ENCODE measurements at regions not wholly inside any gene's neighbourhood (a gene's known extent, or its start where the extent isn't known, plus 50 kb on each side); places are given as distances from the start of the nearest gene placed in this dataset.

DNA sequence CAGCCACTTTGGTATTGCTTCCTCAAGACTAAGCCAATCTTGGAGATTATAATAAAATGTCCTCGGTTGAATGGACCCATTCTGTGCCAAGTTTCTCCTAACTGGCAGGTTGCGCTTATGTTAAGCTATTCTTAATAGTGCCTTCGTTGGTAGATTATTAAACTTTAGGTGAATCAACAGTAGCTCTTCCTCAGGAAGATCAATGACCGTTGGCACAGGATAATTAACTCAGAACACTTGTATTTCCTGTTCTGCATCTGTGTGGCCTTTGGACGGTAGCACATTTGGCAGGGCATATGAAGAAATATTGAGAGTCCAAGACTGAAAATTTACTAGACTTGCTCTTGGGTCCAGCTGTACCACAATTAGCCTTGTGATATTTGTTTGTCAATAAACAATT, 402.9 kb downstream of the MLLT3 start:
- no peaks in the 10 kb centered on the region for H3K36me3 ChIP-seq (ENCODE audit: insufficient read depth, low read length)
- no peak overlapping the region for H3K9ac ChIP-seq (ENCODE audit: low read depth, low read length)
- no peak overlapping the region for H3K27ac ChIP-seq (ENCODE audit: low read depth, low read length)
- 0 out of 2 replicates have a peak, but pooled peaks cover 6% of the 10 kb centered on the region for H3K4me1 ChIP-seq (ENCODE audit: insufficient read depth, low read length)
- H3K9me3 ChIP-seq (ENCODE audit: insufficient read depth, low read depth, low read length), result no peaks in the 10 kb centered on the region
- H3K27me3 ChIP-seq (ENCODE audit: insufficient read depth, low read length), result no peaks in the 10 kb centered on the region
- H3K4me3 ChIP-seq (ENCODE audit: low read length), result no peak overlapping the region
- WGBS, result 93% methylated on average over 5 of the region's 5 CpGs

DNA sequence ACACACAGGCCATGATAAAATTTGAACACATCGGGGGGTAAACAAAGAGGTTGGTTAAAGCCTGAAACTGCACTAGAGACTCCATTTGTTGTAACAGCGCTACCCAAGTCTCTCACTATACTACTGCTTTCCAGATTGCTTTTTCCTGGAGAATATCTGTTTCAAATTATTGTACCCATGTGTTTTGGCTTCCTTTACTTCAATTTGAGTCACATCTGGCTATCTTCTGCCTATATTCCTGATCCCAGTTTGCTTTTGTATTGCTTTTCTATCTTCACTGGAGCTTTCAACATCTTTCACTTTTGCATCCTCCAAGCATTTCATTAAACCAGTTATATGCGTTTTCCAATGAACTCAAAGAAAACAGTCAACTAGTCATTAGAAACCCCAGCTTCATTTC, 404.7 kb downstream of the MLLT3 start:
- Histone ChIP-seq H3K36me3 (ENCODE audit: insufficient read depth, low read length) (no peaks in the 10 kb centered on the region), H3K9me3 (ENCODE audit: insufficient read depth, low read depth, low read length) (no peaks in the 10 kb centered on the region), H3K4me1 (ENCODE audit: insufficient read depth, low read length) (0 out of 2 replicates have a peak, but pooled peaks cover 3% of the 10 kb centered on the region), H3K27me3 (ENCODE audit: insufficient read depth, low read length) (no peaks in the 10 kb centered on the region), H3K27ac (ENCODE audit: low read depth, low read length) (no peak overlapping the region), H3K9ac (ENCODE audit: low read depth, low read length) (no peak overlapping the region), H3K4me3 (ENCODE audit: low read length) (no peak overlapping the region)
- 90% methylated on average over 3 of the region's 3 CpGs for WGBS

DNA sequence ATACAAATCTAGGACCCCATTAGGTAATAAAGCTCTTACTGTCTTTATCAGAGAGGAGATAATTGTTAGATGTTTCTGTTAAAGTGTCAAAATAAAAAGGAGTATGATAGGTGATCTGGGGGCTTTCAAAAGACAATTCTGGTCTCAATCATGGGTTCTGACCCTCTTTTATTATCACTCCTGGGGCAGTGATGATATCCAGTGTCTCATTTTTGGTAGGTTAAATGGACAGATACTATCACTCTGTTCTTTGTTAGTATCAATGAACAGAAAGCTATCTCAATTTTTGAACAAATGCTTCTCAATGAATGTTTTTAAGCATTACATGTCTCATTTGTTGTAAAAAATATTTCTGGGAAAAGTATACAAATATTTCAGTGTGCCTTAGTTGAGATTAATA, 405.9 kb downstream of the MLLT3 start:
- Histone ChIP-seq H3K4me1 (ENCODE audit: insufficient read depth, low read length) (no peaks in the 10 kb centered on the region), H3K4me3 (ENCODE audit: low read length) (no peak overlapping the region), H3K9me3 (ENCODE audit: insufficient read depth, low read depth, low read length) (no peaks in the 10 kb centered on the region), H3K27ac (ENCODE audit: low read depth, low read length) (no peak overlapping the region), H3K36me3 (ENCODE audit: insufficient read depth, low read length) (no peaks in the 10 kb centered on the region), H3K27me3 (ENCODE audit: insufficient read depth, low read length) (no peaks in the 10 kb centered on the region), H3K9ac (ENCODE audit: low read depth, low read length) (no peak overlapping the region)

GRCh38 chr9:20215552-20215951, 406.7 kb downstream of the MLLT3 start:
- no peaks in the 10 kb centered on the region for H3K4me1 ChIP-seq (ENCODE audit: insufficient read depth, low read length)
- no peaks in the 10 kb centered on the region for H3K36me3 ChIP-seq (ENCODE audit: insufficient read depth, low read length)
- H3K9ac ChIP-seq (ENCODE audit: low read depth, low read length), result no peak overlapping the region
- no peak overlapping the region for H3K4me3 ChIP-seq (ENCODE audit: low read length)
- no peaks in the 10 kb centered on the region for H3K9me3 ChIP-seq (ENCODE audit: insufficient read depth, low read depth, low read length)
- H3K27me3 ChIP-seq (ENCODE audit: insufficient read depth, low read length), result no peaks in the 10 kb centered on the region
- no peak overlapping the region for H3K27ac ChIP-seq (ENCODE audit: low read depth, low read length)
- WGBS, result 92% methylated on average over 2 of the region's 2 CpGs

DNA sequence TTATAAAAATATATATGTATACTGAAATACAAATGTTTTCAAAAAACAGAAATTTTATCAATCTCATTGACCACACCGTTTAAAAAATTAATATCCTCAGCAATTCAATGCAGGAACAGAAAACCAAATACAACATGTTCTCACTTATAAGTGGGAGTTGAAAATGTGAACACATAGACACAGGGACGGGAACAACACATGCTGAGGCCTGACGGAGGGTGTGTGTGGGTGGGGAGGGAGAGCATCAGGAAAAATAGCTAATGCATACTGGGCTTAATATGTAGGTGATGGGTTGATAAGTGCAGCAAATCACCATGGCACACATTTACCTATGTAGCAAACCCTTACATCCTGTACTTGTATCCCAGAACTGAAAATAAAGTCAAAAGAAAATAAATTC, 409.5 kb downstream of the MLLT3 start:
- 91% methylated on average over 2 of the region's 3 CpGs for WGBS
- Histone ChIP-seq H3K4me1 (ENCODE audit: insufficient read depth, low read length) (no peaks in the 10 kb centered on the region), H3K27ac (ENCODE audit: low read depth, low read length) (no peak overlapping the region), H3K36me3 (ENCODE audit: insufficient read depth, low read length) (no peaks in the 10 kb centered on the region), H3K4me3 (ENCODE audit: low read length) (no peak overlapping the region), H3K27me3 (ENCODE audit: insufficient read depth, low read length) (no peaks in the 10 kb centered on the region), H3K9me3 (ENCODE audit: insufficient read depth, low read depth, low read length) (no peaks in the 10 kb centered on the region), H3K9ac (ENCODE audit: low read depth, low read length) (no peak overlapping the region)

DNA sequence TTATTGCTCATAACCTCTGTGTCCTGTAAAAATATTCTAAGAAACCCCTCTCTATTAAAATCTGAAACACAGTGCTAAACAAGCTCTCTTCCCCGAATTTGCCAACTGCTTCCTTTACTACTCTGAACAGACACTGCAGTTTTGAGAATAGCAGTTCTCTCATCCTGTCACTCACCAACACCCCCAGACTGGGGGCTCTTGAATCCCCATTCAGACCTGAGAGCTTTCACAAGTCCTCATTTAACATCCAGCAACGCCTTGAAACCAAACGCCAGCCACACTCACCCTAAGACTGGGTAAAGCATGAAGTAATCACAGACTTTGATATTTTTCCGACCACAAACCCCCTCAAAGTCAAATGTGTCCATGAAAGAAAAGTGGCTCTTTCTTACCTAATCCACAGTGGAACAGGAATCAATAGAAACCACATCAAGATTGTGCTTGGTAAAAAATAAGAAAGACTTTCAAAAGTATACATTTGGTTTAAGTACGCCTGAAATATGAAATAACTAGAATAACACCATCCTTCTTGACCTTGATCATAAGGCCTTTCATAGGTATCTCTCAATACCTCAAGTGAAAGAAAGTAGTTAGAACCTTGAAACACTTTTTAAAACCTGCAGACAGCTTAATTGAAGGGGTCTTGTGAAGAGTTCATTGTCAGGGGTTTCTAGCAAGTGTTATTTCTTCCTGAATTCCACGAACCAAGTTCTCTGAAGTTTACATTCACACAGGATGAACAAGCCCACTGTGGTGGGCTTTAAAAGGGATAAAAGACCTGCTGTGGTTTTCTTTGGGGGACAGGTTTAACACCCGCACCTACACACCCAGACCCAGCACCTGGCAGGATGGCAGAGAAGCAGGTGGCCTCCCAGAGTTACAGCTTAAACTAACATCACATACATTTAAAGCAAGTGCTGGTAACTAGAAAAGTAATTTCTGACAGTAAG, 412.6 kb downstream of the MLLT3 start:
- no peaks in the 10 kb centered on the region for H3K27me3 ChIP-seq (ENCODE audit: insufficient read depth, low read length)
- no peaks in the 10 kb centered on the region for H3K4me1 ChIP-seq (ENCODE audit: insufficient read depth, low read length)
- H3K27ac ChIP-seq (ENCODE audit: low read depth, low read length), result no peak overlapping the region
- H3K9me3 ChIP-seq (ENCODE audit: insufficient read depth, low read depth, low read length), result no peaks in the 10 kb centered on the region
- no peak overlapping the region for H3K9ac ChIP-seq (ENCODE audit: low read depth, low read length)
- WGBS, result 80% methylated on average over 7 of the region's 7 CpGs
- no peak overlapping the region for H3K4me3 ChIP-seq (ENCODE audit: low read length)
- H3K36me3 ChIP-seq (ENCODE audit: insufficient read depth, low read length), result no peaks in the 10 kb centered on the region

- Histone ChIP-seq H3K27me3 (ENCODE audit: insufficient read depth, low read length) (no peaks in the 10 kb centered on the region), H3K9ac (ENCODE audit: low read depth, low read length) (no peak overlapping the region), H3K27ac (ENCODE audit: low read depth, low read length) (no peak overlapping the region), H3K4me3 (ENCODE audit: low read length) (no peak overlapping the region), H3K9me3 (ENCODE audit: insufficient read depth, low read depth, low read length) (no peaks in the 10 kb centered on the region), H3K36me3 (ENCODE audit: insufficient read depth, low read length) (no peaks in the 10 kb centered on the region), H3K4me1 (ENCODE audit: insufficient read depth, low read length) (no peaks in the 10 kb centered on the region)
- WGBS, result 100% methylated on average over 1 of the region's 1 CpG
Measured at GRCh38 chr9:20208961-20209371, 413.3 kb downstream of the MLLT3 start.

DNA sequence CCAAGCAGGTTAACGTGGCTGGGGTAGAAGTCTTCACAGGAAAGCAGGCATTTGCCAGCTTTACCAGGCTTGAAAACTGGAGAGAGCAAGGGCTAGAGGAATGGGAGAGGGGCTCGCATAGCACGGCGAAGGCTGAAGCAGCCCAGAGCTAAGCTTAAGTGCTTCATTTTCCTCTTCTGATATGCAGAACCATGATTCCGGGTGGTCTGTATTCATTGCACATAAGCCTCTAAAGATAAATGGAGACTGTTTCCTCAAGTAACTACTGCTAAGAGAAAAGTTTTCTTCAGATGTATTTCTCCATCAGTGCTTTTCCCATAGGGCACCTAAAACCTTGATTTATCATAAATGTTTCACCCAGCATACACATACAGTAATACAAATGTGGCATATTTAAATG, 414.1 kb downstream of the MLLT3 start:
- Histone ChIP-seq H3K9ac (ENCODE audit: low read depth, low read length) (no peak overlapping the region), H3K27me3 (ENCODE audit: insufficient read depth, low read length) (no peaks in the 10 kb centered on the region), H3K27ac (ENCODE audit: low read depth, low read length) (no peak overlapping the region), H3K9me3 (ENCODE audit: insufficient read depth, low read depth, low read length) (no peaks in the 10 kb centered on the region), H3K4me3 (ENCODE audit: low read length) (no peak overlapping the region), H3K36me3 (ENCODE audit: insufficient read depth, low read length) (no peaks in the 10 kb centered on the region), H3K4me1 (ENCODE audit: insufficient read depth, low read length) (no peaks in the 10 kb centered on the region)
- 83% methylated on average over 5 of the region's 5 CpGs for WGBS

GRCh38 chr9:20207176-20207575, 415.1 kb downstream of the MLLT3 start:
- Histone ChIP-seq H3K27ac (ENCODE audit: low read depth, low read length) (no peak overlapping the region), H3K4me1 (ENCODE audit: insufficient read depth, low read length) (peaks cover 7% of the 10 kb centered on the region), H3K27me3 (ENCODE audit: insufficient read depth, low read length) (no peaks in the 10 kb centered on the region), H3K4me3 (ENCODE audit: low read length) (no peak overlapping the region), H3K9ac (ENCODE audit: low read depth, low read length) (no peak overlapping the region), H3K36me3 (ENCODE audit: insufficient read depth, low read length) (no peaks in the 10 kb centered on the region), H3K9me3 (ENCODE audit: insufficient read depth, low read depth, low read length) (no peaks in the 10 kb centered on the region)
- WGBS, result 86% methylated on average over 1 of the region's 1 CpG

GRCh38 chr9:20205821-20206220, 416.5 kb downstream of the MLLT3 start:
- Histone ChIP-seq H3K9me3 (ENCODE audit: insufficient read depth, low read depth, low read length) (no peaks in the 10 kb centered on the region), H3K9ac (ENCODE audit: low read depth, low read length) (no peak overlapping the region), H3K4me1 (ENCODE audit: insufficient read depth, low read length) (peaks cover 7% of the 10 kb centered on the region), H3K27ac (ENCODE audit: low read depth, low read length) (no peak overlapping the region), H3K36me3 (ENCODE audit: insufficient read depth, low read length) (no peaks in the 10 kb centered on the region), H3K27me3 (ENCODE audit: insufficient read depth, low read length) (no peaks in the 10 kb centered on the region), H3K4me3 (ENCODE audit: low read length) (no peak overlapping the region)
- WGBS, result no CpG with 5 or more reads among the region's 2 CpGs

DNA sequence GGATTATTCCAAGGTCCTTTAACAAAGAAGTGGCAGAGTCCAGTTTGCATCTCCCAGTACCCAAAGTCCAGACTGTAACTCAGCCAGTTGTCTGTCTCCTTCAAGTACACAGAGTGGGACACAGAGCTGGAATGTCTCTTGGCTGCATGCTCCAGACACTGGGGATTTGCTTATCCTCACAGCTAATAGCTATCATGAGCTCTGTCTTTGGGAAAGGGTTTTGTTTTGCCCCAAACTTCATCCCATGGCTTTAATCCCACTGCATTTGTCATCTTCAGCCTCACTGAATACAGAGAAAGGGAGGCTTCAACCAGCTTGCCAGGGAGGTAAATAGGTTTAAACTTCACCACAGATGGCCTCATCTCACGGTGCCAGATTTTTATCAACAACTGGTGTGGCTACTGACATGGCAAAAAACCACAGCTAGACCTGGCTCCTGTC, 412.2 kb upstream of the SLC24A2 start:
- Histone ChIP-seq H3K4me3 (ENCODE audit: low read length) (no peak overlapping the region), H3K4me1 (ENCODE audit: insufficient read depth, low read length) (peaks cover 22% of the 10 kb centered on the region), H3K27ac (ENCODE audit: low read depth, low read length) (no peak overlapping the region), H3K9me3 (ENCODE audit: insufficient read depth, low read depth, low read length) (peaks cover 7% of the 10 kb centered on the region; the same call in 1 of the 2 replicates), H3K36me3 (ENCODE audit: insufficient read depth, low read length) (no peaks in the 10 kb centered on the region), H3K9ac (ENCODE audit: low read depth, low read length) (no peak overlapping the region), H3K27me3 (ENCODE audit: insufficient read depth, low read length) (no peaks in the 10 kb centered on the region)
- WGBS, result 95% methylated on average over 1 of the region's 1 CpG
